ENCODE measurements at regions not wholly inside any gene's neighbourhood (a gene's known extent, or its start where the extent isn't known, plus 50 kb on each side); places are given as distances from the start of the nearest gene placed in this dataset.

DNA sequence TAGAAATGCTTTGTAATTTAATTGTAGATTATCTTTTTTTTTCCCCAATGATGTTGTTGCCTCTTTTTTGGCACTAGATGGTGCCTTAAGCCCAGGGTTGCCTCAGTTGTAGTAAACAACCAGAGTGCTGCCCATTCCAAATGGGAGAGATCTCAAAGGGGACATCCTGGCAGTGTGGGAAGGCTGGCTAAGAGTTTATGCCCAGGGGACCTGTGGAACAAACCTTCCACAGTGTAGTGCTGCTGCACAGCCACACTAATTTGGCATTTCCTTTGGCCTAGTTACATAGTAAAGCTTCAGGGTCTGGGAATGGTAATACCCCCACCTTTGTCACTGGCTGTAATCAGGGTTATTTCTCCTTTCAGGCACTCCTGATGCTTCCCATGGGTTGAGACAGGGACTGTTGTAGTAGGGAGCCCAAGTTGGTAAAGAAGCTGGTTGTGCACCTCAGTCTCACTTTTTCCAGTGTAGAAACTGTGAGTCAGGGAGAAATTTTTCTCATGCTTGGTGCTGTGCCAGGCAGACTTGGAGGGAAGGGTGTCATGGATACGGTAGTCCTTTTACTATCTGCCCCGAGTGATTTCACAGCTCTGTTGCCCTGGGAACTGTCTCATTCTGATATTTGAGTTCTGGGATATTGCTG lies 177.8 kb upstream of the ECI2 start:
- peak; percentile 69 for FAIRE-seq

More for the DNA sequence above, 177.8 kb upstream of the ECI2 start:
- dilution Hi-C loops (cut with MboI; ENCODE audit: extremely low pct_ligation_motif_present, low sequenced_read_pairs) (no loop called here), intact Hi-C loops (cut with micrococcal nuclease) (loop anchor here (1.0 to 2.0 kb wide), 9 partner anchors 462 to 830 kb away; partner anchors contain the start of gene RPP40)
- CTCF ChIA-PET: interaction anchor here (0.6 to 2.9 kb wide), 34 partner anchors 9 to 1066 kb away, joined by 3 to 26 read pairs (median 4); partner anchors contain the start of gene CDYL
- peaks cover 23% of the 10 kb centered on the region for H3K4me1 ChIP-seq (ENCODE audit: control insufficient read depth, extremely low read depth, insufficient read depth, low read length)
- H3K27me3 ChIP-seq (ENCODE audit: control insufficient read depth in 2 of 2, insufficient read depth in 2 of 2, low read length in 2 of 2): no peaks in the 10 kb centered on the region
- POLR2A ChIA-PET: interaction anchor here (0.7 kb wide), 1 partner anchor 461 kb away, joined by 3 read pairs; no protein-coding TSS in a partner anchor
- peak overlapping the region; percentile 20 for H3K4me2 ChIP-seq (ENCODE audit: insufficient read depth, low read length)
- H3K36me3 ChIP-seq (ENCODE audit: control insufficient read depth in 2 of 2, extremely low read depth in 1 of 2, insufficient read depth in 2 of 2, low read length in 2 of 2): no peaks in the 10 kb centered on the region
- H3K9ac ChIP-seq (replicated peaks; ENCODE audit: extremely low read depth, insufficient read depth, low read length): peak overlapping the region; percentile 49
- H3K4me3 ChIP-seq (replicated peaks in 1 of 3; ENCODE audit: insufficient read depth in 1 of 3, low read depth in 1 of 3, low read length in 3 of 3): no peak overlapping the region
- no TSS peak for BruUV-seq (replicated peaks)
- peak overlapping the region; percentile 56 for H3K27ac ChIP-seq (ENCODE audit: insufficient read depth, low read depth, low read length)
- peak; percentile 95 for DNase-seq (ENCODE audit: low read depth, low spot score)
- H2AFZ ChIP-seq (ENCODE audit: low read depth, low read length): peak overlapping the region; percentile 5
- no peaks in the 10 kb centered on the region for H3K79me2 ChIP-seq (ENCODE audit: control insufficient read depth, insufficient read depth, low read length)
- H3K9me1 ChIP-seq (replicated peaks; ENCODE audit: control insufficient read depth, extremely low read depth, insufficient read depth, low read length): no peaks in the 10 kb centered on the region
- H4K20me1 ChIP-seq (replicated peaks; ENCODE audit: control insufficient read depth, extremely low read depth, insufficient read depth, low read length): no peaks in the 10 kb centered on the region
- TF ChIP-seq, protein P1, sequence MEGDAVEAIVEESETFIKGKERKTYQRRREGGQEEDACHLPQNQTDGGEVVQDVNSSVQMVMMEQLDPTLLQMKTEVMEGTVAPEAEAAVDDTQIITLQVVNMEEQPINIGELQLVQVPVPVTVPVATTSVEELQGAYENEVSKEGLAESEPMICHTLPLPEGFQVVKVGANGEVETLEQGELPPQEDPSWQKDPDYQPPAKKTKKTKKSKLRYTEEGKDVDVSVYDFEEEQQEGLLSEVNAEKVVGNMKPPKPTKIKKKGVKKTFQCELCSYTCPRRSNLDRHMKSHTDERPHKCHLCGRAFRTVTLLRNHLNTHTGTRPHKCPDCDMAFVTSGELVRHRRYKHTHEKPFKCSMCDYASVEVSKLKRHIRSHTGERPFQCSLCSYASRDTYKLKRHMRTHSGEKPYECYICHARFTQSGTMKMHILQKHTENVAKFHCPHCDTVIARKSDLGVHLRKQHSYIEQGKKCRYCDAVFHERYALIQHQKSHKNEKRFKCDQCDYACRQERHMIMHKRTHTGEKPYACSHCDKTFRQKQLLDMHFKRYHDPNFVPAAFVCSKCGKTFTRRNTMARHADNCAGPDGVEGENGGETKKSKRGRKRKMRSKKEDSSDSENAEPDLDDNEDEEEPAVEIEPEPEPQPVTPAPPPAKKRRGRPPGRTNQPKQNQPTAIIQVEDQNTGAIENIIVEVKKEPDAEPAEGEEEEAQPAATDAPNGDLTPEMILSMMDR (IDR thresholded peaks at IDR 0.05; ENCODE audit: extremely low read depth in 1 of 2, insufficient read depth in 1 of 2, low read depth in 1 of 2, low read length in 2 of 2): peak; percentile 28 to 45
- TF ChIP-seq MYC (IDR thresholded peaks at IDR 0.05; ENCODE audit: low read depth, low read length) (no peak), JUN (IDR thresholded peaks at IDR 0.05; ENCODE audit: borderline replicate concordance, insufficient read depth, insufficient read length, low read depth) (peak; percentile 63)
- H3K9me3 ChIP-seq (replicated peaks; ENCODE audit: control insufficient read depth, insufficient read depth, low read length): no peaks in the 10 kb centered on the region
